OCI-LY7 (cell line): ENCODE measurements at regions not wholly inside any gene's neighbourhood (a gene's known extent, or its start where the extent isn't known, plus 50 kb on each side); places are given as distances from the start of the nearest gene placed in this dataset.

Experiments
- EZH2phosphoT487 ChIP-seq: fragments of 200-600 bp; sonication (generic); IDR thresholded peaks from 2 replicates; pipeline ENCODE4 v1.6.1; 2018; ENCODE audit warnings: low read depth, borderline replicate concordance, mild to moderate bottlenecking, mixed run types, antibody characterized with exemption, low read length, moderate library complexity, mixed read lengths
- TF ChIP-seq, protein P1 (sequence below): fragments of 200-600 bp; sonication (generic); conservative IDR thresholded peaks from 2 replicates; pipeline ENCODE4 v1.5.1; 2014; ENCODE audit warnings: mild to moderate bottlenecking, antibody characterized with exemption, low read length, moderate library complexity, mixed read lengths

DNA sequence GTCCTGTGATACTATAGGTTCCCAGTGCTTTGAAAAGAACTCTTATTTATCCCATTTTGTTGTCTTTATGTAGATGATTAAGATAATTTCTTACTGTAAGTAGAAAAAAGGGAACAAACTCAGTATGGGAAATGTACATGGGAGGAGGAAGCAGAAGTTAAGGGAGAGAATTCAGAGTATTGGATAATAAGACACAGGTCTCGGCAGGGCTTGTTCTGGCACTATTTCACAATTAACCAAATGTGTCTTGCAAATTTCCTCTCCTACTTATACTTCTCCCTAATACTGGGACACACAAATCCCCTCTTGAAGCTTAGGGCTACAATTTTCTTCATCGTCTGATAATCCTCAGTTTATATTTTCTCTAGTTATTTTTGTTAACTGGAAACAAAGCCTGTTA is 744.0 kb downstream of the ADCYAP1 start:
- TF ChIP-seq, protein P1, sequence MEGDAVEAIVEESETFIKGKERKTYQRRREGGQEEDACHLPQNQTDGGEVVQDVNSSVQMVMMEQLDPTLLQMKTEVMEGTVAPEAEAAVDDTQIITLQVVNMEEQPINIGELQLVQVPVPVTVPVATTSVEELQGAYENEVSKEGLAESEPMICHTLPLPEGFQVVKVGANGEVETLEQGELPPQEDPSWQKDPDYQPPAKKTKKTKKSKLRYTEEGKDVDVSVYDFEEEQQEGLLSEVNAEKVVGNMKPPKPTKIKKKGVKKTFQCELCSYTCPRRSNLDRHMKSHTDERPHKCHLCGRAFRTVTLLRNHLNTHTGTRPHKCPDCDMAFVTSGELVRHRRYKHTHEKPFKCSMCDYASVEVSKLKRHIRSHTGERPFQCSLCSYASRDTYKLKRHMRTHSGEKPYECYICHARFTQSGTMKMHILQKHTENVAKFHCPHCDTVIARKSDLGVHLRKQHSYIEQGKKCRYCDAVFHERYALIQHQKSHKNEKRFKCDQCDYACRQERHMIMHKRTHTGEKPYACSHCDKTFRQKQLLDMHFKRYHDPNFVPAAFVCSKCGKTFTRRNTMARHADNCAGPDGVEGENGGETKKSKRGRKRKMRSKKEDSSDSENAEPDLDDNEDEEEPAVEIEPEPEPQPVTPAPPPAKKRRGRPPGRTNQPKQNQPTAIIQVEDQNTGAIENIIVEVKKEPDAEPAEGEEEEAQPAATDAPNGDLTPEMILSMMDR, result no peak
- TF ChIP-seq EZH2phosphoT487, result no peak
